GM12878 (cell line): ENCODE measurements at regions not wholly inside any gene's neighbourhood (a gene's known extent, or its start where the extent isn't known, plus 50 kb on each side); places are given as distances from the start of the nearest gene placed in this dataset.

Experiments
- ATAC-seq: fragments of 200-7000 bp; cut with Tn5 transposase; 3 replicates; pipeline ENCODE4 v1.9.1; 2020; ENCODE audit warnings: mild to moderate bottlenecking, moderate library complexity
- BruUV-seq: library from RNA; stranded (reverse); fragments of 400-500 nt; replicated peaks from 2 replicates; lab custom pipeline; 2021; lab: Mats Ljungman, UMichigan
- CTCF ChIA-PET: fragments of 300-600 bp; sonication (Branson Sonifier 250); formaldehyde crosslinking; extraction: SDS; loops from one replicate; lab custom pipeline; 2021; ENCODE audit warnings: inconsistent platforms; lab: Yijun Ruan, JAX
- POLR2A ChIA-PET: fragments of 350-600 bp; formaldehyde crosslinking; extraction: SDS; loops from one replicate; lab custom pipeline; 2021; ENCODE audit warnings: inconsistent platforms; lab: Charles Lee
- RAD21 ChIA-PET: fragments of 300-600 bp; sonication (Branson Sonifier 250); formaldehyde crosslinking; loops from one replicate; lab custom pipeline; 2023; ENCODE audit warnings: antibody characterized with exemption; ENCODE audit not compliant: unreplicated experiment; lab: Charles Lee
- SMC1A ChIA-PET: fragments of 300-600 bp; sonication (Branson Sonifier 250); formaldehyde crosslinking; loops from one replicate; lab custom pipeline; 2023; ENCODE audit not compliant: unreplicated experiment, uncharacterized antibody; lab: Charles Lee
- DNase-seq: peaks from one replicate; pipeline ENCODE4 v3.0.0-alpha.2; 2011; ENCODE audit warnings: low read depth, low spot score
- FAIRE-seq: peaks from 3 replicates; lab custom pipeline; 2011; peaks lifted over from hg19 to GRCh38; lab: Jason Lieb, UNC
- H2AFZ ChIP-seq: 2 replicates; pipeline ENCODE4 v1.6.0; 2011; ENCODE audit warnings: low read depth, low read length, control low read depth; ENCODE audit not compliant: control insufficient read depth
- H3K27ac ChIP-seq: 2 replicates; pipeline ENCODE4 v1.5.1; 2011; ENCODE audit warnings: control low read depth; ENCODE audit not compliant: control insufficient read depth, insufficient read depth
- H3K27me3 ChIP-seq, 2 experiments: replicated peaks in 1 of 2; 2 replicates each; pipeline versions ENCODE4 v1.6.0 to v1.6.1; 2011; ENCODE audit warnings: low read length in 1 of 2; ENCODE audit not compliant: control insufficient read depth in 2 of 2, insufficient read depth in 2 of 2
- H3K36me3 ChIP-seq, 2 experiments: 2 replicates each; pipeline ENCODE4 v1.5.1; 2011; ENCODE audit warnings: low read length in 1 of 2; ENCODE audit not compliant: control insufficient read depth in 2 of 2, insufficient read depth in 2 of 2
- H3K4me1 ChIP-seq: 2 replicates; pipeline ENCODE4 v1.6.1; 2011; ENCODE audit warnings: mild to moderate bottlenecking, low read length, moderate library complexity, mixed read lengths; ENCODE audit not compliant: control insufficient read depth, insufficient read depth
- H3K4me2 ChIP-seq: 2 replicates; pipeline ENCODE4 v1.6.0; 2011; ENCODE audit warnings: control low read depth; ENCODE audit not compliant: control insufficient read depth, insufficient read depth
- H3K4me3 ChIP-seq: fragments of 200-600 bp; sonication (generic); 2 replicates; pipeline ENCODE4 v1.5.1; 2016
- H3K79me2 ChIP-seq: 2 replicates; pipeline ENCODE4 v1.6.0; 2011; ENCODE audit warnings: low read length; ENCODE audit not compliant: control insufficient read depth, insufficient read depth
- H3K9ac ChIP-seq: 2 replicates; pipeline ENCODE4 v1.8.0; 2011; ENCODE audit warnings: low read length, control low read depth, mixed read lengths; ENCODE audit not compliant: control insufficient read depth, insufficient read depth
- H3K9me3 ChIP-seq: replicated peaks from 3 replicates; pipeline ENCODE4 v1.5.1; 2011; ENCODE audit warnings: mild to moderate bottlenecking, low read length; ENCODE audit not compliant: control insufficient read depth, insufficient read depth
- H4K20me1 ChIP-seq: 2 replicates; pipeline ENCODE4 v1.6.0; 2011; ENCODE audit not compliant: control insufficient read depth, insufficient read depth
- CHD1 ChIP-seq: IDR thresholded peaks from 2 replicates; pipeline ENCODE4 v1.6.1; 2012; ENCODE audit warnings: low read depth, low read length, improper control_type of control experiment
- EGR1 ChIP-seq, 2 experiments: IDR thresholded peaks; 1 replicate in 1 of 2; 2 replicates in 1 of 2; pipeline ENCODE4 v1.6.1; 2011 to 2012; ENCODE audit warnings: low read depth in 2 of 2, low read length in 2 of 2, borderline replicate concordance in 1 of 2, mild to moderate bottlenecking in 1 of 2, moderate library complexity in 1 of 2
- IKZF2 ChIP-seq, 2 experiments: fragments of 450-650 bp; IDR thresholded peaks; 2 replicates each; pipeline ENCODE4 v1.6.1; 2017; ENCODE audit warnings: mild to moderate bottlenecking in 2 of 2, moderate library complexity in 2 of 2
- SIN3A ChIP-seq: IDR thresholded peaks from 2 replicates; pipeline ENCODE4 v1.6.1; 2012; ENCODE audit warnings: low read depth, low read length, improper control_type of control experiment
- SMAD1 ChIP-seq: fragments of 450-650 bp; IDR thresholded peaks from 2 replicates; pipeline ENCODE4 v1.6.1; 2018; ENCODE audit warnings: mild to moderate bottlenecking, low read depth; ENCODE audit not compliant: partially characterized antibody
- SUPT20H ChIP-seq: IDR thresholded peaks from 2 replicates; pipeline ENCODE4 v1.6.1; 2011; ENCODE audit warnings: low read depth, mild to moderate bottlenecking, low read length, moderate library complexity, borderline replicate concordance; ENCODE audit not compliant: control insufficient read depth
- SUZ12 ChIP-seq: fragments of 200-600 bp; sonication (generic); IDR thresholded peaks from one replicate; pipeline ENCODE4 v1.6.1; 2018; ENCODE audit warnings: antibody characterized with exemption, mild to moderate bottlenecking; ENCODE audit not compliant: unreplicated experiment
- WRNIP1 ChIP-seq: IDR thresholded peaks from 2 replicates; pipeline ENCODE4 v1.6.1; 2011; ENCODE audit warnings: low read depth, low read length, improper control_type of control experiment, borderline replicate concordance
- WGBS: methylation state at CpG from one replicate; pipeline ENCODE4 v1.1.6; 2016; ENCODE audit warnings: low lambda C conversion rate; ENCODE audit not compliant: insufficient replicate concordance, insufficient coverage; ENCODE audit errors: missing lambda C conversion rate; 5-methylcytosine and 5-hydroxymethylcytosine counted together
- in situ Hi-C: fragments of 300-500 bp; cut with MboI; formaldehyde crosslinking; loops from 9 replicates; pipeline ENCODE4 v1.14.3; 2018; ENCODE audit warnings: mixed read lengths
- intact Hi-C: fragments of 100-400 bp; cut with micrococcal nuclease; formaldehyde crosslinking; loops from one replicate; pipeline ENCODE4 v1.14.2; 2022; ENCODE audit not compliant: unreplicated experiment
- TF ChIP-seq, protein P1 (sequence below): fragments of 450-650 bp; IDR thresholded peaks from 2 replicates; pipeline ENCODE4 v1.6.1; 2018; ENCODE audit warnings: borderline replicate concordance, mild to moderate bottlenecking; ENCODE audit not compliant: partially characterized antibody
- TF ChIP-seq, protein P2 (sequence below): fragments of 450-650 bp; IDR thresholded peaks from 2 replicates; pipeline ENCODE4 v1.6.1; 2017; ENCODE audit warnings: antibody characterized with exemption, mild to moderate bottlenecking, moderate library complexity

DNA sequence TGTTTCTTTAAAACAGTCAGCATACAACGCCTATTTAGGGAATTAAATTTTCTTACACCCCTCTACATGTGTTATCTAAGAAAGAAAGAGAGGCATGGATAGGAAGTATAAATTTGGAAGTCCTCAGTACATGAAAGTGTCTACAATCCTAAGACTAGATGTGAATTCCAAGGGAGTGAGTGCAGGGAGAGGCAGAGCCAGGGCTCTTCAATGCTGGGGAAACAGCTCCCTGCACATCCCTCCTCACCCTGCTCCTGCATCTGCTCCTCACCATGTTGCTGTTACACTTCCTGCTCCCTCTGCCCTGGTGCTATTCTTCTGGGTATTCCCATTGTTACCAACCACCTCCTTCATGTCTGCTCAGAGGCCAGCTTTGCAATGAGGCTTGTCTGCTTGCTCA lies 229.1 kb upstream of the AKR1E2 start (continued):
- TF ChIP-seq, protein P1, sequence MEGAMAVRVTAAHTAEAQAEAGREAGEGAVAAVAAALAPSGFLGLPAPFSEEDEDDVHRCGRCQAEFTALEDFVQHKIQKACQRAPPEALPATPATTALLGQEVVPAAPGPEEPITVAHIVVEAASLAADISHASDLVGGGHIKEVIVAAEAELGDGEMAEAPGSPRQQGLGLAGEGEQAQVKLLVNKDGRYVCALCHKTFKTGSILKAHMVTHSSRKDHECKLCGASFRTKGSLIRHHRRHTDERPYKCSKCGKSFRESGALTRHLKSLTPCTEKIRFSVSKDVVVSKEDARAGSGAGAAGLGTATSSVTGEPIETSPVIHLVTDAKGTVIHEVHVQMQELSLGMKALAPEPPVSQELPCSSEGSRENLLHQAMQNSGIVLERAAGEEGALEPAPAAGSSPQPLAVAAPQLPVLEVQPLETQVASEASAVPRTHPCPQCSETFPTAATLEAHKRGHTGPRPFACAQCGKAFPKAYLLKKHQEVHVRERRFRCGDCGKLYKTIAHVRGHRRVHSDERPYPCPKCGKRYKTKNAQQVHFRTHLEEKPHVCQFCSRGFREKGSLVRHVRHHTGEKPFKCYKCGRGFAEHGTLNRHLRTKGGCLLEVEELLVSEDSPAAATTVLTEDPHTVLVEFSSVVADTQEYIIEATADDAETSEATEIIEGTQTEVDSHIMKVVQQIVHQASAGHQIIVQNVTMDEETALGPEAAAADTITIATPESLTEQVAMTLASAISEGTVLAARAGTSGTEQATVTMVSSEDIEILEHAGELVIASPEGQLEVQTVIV, result no peak
- TF ChIP-seq SUPT20H, result no peak

DNA sequence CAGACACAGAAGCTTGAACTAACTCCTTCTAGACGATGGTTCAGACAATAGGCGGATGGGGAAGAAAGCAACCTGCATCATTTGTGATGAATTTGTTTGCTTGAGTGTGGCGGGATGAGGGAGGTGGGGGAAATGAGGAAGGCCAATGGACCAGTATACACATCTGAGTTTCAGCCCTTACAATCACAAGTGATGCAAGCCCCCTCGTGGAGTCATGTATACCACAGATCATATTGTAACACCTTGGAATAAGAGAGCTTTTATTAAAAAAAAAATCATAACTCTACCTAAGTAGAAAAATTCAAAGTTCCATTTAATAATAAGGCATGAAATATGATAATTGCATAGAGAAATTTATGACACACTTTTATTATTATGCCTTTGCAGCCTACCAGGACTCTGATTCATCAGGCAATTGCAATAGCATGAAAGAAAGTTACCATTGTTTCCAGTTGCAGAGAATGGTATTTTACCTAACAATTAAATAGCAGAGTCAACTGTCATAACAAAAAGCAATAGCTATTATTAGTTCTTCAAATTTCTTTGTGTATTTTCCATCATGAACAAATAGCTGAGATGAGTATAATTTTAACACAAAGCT lies 230.2 kb upstream of the AKR1E2 start:
- intact Hi-C loops, result no loop called here
- no peaks in the 10 kb centered on the region for H3K4me1 ChIP-seq
- ATAC-seq (no peak), FAIRE-seq (no peak), DNase-seq (no peak)
- no peaks in the 10 kb centered on the region for H3K9me3 ChIP-seq
- H3K9ac ChIP-seq, result no peak overlapping the region
- H4K20me1 ChIP-seq, result no peaks in the 10 kb centered on the region
- H3K27ac ChIP-seq, result no peak overlapping the region
- ChIA-PET SMC1A (interaction anchor here (1.1 kb wide), 1 partner anchor 8 kb away, joined by 3 read pairs; no protein-coding TSS in a partner anchor), CTCF (interaction anchor here (0.6 kb wide), 1 partner anchor 1027 kb away, joined by 3 read pairs; no protein-coding TSS in a partner anchor), POLR2A (no interaction called here), RAD21 (no interaction called here)
- no peaks in the 10 kb centered on the region for H3K79me2 ChIP-seq
- no peak overlapping the region for H2AFZ ChIP-seq
- no peak overlapping the region for H3K4me3 ChIP-seq
- no peaks in the 10 kb centered on the region for H3K36me3 ChIP-seq
- no TSS peak for BruUV-seq
- no peaks in the 10 kb centered on the region for H3K27me3 ChIP-seq
- no peak for TF ChIP-seq SUZ12
- no peak for TF ChIP-seq SMAD1
- TF ChIP-seq WRNIP1, result no peak
- TF ChIP-seq SIN3A, result no peak
- TF ChIP-seq, protein P2, sequence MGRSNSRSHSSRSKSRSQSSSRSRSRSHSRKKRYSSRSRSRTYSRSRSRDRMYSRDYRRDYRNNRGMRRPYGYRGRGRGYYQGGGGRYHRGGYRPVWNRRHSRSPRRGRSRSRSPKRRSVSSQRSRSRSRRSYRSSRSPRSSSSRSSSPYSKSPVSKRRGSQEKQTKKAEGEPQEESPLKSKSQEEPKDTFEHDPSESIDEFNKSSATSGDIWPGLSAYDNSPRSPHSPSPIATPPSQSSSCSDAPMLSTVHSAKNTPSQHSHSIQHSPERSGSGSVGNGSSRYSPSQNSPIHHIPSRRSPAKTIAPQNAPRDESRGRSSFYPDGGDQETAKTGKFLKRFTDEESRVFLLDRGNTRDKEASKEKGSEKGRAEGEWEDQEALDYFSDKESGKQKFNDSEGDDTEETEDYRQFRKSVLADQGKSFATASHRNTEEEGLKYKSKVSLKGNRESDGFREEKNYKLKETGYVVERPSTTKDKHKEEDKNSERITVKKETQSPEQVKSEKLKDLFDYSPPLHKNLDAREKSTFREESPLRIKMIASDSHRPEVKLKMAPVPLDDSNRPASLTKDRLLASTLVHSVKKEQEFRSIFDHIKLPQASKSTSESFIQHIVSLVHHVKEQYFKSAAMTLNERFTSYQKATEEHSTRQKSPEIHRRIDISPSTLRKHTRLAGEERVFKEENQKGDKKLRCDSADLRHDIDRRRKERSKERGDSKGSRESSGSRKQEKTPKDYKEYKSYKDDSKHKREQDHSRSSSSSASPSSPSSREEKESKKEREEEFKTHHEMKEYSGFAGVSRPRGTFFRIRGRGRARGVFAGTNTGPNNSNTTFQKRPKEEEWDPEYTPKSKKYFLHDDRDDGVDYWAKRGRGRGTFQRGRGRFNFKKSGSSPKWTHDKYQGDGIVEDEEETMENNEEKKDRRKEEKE, result no peak
- no peak for TF ChIP-seq IKZF2 (IDR thresholded peaks at IDR 0.05)
- no peak for TF ChIP-seq CHD1
- no peak for TF ChIP-seq EGR1 (IDR thresholded peaks at IDR 0.05; ENCODE audit: borderline replicate concordance in 1 of 2, low read depth in 2 of 2, low read length in 2 of 2)
- in situ Hi-C loops, result no loop called here
- H3K4me2 ChIP-seq, result no peak overlapping the region
- 17% methylated on average over 4 of the region's 4 CpGs for WGBS
